ENCODE measurements at regions not wholly inside any gene's neighbourhood (a gene's known extent, or its start where the extent isn't known, plus 50 kb on each side); places are given as distances from the start of the nearest gene placed in this dataset.

DNA sequence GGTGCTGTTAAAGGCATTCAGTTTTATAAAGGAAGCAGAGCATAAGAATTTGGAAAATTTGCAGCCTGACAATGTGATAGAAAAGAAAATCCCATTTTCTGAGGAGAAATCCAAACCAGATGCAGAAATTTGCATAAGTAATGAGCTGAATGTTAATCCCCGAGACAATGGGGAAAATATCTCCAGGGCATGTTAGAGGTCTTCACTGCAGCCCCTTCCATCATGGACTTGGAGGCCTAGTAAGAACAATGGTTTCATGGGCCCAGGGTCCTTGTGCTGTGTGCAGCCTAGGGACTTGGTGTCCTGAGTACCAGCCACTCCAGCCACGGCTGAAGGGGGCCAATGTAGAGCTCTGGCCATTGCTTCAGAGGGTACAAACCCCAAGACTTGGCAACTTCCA, 542.7 kb upstream of the NR3C2 start:
- TF ChIP-seq CTCF (IDR thresholded peaks at IDR 0.05; ENCODE audit: low read depth, low read length), result no peak
- TF ChIP-seq EZH2phosphoT487 (IDR thresholded peaks at IDR 0.05; ENCODE audit: low read depth), result no peak

All from OCI-LY3 (cell line).